ENCODE measurements at regions not wholly inside any gene's neighbourhood (a gene's known extent, or its start where the extent isn't known, plus 50 kb on each side); places are given as distances from the start of the nearest gene placed in this dataset.

DNA sequence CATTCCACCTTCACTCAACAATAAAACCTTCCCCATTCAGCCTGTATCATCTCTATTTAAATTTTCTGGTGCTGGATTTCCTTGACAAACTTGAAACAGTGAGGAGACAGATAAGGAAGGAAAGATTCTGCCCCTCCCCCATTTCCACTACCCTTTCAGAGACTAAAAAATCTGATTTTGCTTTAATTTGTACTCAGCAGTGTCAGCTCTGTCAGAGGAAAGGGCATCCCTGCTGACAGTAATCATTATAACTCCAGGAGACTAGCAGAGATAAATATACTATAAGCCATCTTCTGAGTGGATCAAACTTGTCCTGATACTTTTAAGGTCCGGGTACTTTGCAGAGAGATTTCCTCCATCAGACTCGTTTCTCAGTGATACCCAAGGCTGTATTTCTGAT, 155.6 kb downstream of the SAMD5 start:
- Histone ChIP-seq H3K27ac (no peak overlapping the region), H3K9me3 (no peaks in the 10 kb centered on the region), H3K36me3 (ENCODE audit: insufficient read depth in 1 of 2, low read depth in 1 of 2) (no peaks in the 10 kb centered on the region), H3K27me3 (ENCODE audit: insufficient read depth in 3 of 3, low read length in 2 of 3) (no peaks in the 10 kb centered on the region), H3K4me3 (no peak overlapping the region), H3K4me1 (no peaks in the 10 kb centered on the region)
- intact Hi-C loops (cut with DNase I) = no loop called here
- no peak for DNase-seq
- TF ChIP-seq, protein P1, sequence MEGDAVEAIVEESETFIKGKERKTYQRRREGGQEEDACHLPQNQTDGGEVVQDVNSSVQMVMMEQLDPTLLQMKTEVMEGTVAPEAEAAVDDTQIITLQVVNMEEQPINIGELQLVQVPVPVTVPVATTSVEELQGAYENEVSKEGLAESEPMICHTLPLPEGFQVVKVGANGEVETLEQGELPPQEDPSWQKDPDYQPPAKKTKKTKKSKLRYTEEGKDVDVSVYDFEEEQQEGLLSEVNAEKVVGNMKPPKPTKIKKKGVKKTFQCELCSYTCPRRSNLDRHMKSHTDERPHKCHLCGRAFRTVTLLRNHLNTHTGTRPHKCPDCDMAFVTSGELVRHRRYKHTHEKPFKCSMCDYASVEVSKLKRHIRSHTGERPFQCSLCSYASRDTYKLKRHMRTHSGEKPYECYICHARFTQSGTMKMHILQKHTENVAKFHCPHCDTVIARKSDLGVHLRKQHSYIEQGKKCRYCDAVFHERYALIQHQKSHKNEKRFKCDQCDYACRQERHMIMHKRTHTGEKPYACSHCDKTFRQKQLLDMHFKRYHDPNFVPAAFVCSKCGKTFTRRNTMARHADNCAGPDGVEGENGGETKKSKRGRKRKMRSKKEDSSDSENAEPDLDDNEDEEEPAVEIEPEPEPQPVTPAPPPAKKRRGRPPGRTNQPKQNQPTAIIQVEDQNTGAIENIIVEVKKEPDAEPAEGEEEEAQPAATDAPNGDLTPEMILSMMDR (IDR thresholded peaks at IDR 0.05) = no peak
- 55 to 67% (median 62%) methylated on average over 2 of the region's 2 CpGs for WGBS, 3 donors
- ATAC-seq = no peak

DNA sequence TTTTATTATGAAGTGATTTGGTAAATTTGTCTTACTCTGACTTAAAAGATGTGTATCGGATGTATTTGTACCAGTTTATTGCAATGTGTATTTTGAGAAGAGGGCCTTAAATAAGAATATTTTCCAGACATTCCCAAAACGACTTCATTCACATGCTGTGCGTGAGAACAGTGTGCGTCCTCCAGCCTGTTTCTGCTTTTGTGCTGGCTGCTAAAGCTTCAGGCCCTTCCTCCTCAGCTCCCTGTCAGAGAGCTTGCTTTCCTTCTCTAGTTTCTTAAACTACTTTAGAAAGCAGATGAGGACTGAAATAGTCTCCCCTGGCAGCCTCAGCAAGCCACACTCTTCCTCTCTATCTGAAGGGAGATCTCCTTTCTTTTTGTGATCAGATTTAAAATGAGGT, 157.8 kb downstream of the SAMD5 start:
- Histone ChIP-seq H3K27ac (no peak overlapping the region), H3K4me3 (no peak overlapping the region), H3K36me3 (ENCODE audit: insufficient read depth in 1 of 2, low read depth in 1 of 2) (no peaks in the 10 kb centered on the region), H3K27me3 (ENCODE audit: insufficient read depth in 3 of 3, low read length in 2 of 3) (no peaks in the 10 kb centered on the region), H3K9me3 (peaks cover 11% of the 10 kb centered on the region), H3K4me1 (no peaks in the 10 kb centered on the region)
- intact Hi-C loops (cut with DNase I) = no loop called here
- no peak for ATAC-seq
- 68 to 75% (median 69%) methylated on average over 4 of the region's 4 CpGs for WGBS, 3 donors
- DNase-seq = no peak
- TF ChIP-seq, protein P1 (IDR thresholded peaks at IDR 0.05) = no peak

DNA sequence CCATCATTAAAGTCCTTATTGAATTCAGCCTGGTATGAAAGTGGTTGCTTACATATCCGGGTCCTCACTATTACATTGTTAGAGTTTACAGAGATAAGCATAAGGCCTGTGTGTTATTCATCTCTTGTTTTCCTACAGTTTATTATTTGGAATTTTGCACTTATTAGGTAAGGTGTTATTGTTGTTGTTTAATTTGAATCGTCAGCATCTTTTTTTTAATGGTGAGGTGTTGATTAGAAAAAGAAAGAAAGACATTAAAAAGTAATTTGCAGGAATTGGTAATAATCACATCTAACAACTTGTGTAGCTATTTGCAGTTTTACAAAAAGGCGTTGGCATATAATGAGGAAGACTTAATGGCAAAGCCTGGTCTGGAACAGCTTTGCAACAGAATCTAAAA, 158.6 kb downstream of the SAMD5 start:
- 69 to 74% (median 73%) methylated on average over 3 of the region's 3 CpGs for whole genome bisulfite sequencing, 3 donors
- ATAC-seq (no peak), DNase-seq (no peak)
- intact Hi-C loops (cut with DNase I) = no loop called here
- Histone ChIP-seq H3K4me1 (no peaks in the 10 kb centered on the region), H3K9me3 (peaks cover 11% of the 10 kb centered on the region), H3K36me3 (ENCODE audit: insufficient read depth in 1 of 2, low read depth in 1 of 2) (no peaks in the 10 kb centered on the region), H3K27ac (no peak overlapping the region), H3K27me3 (ENCODE audit: insufficient read depth in 3 of 3, low read length in 2 of 3) (no peaks in the 10 kb centered on the region), H3K4me3 (no peak overlapping the region)
- TF ChIP-seq, protein P1 (IDR thresholded peaks at IDR 0.05) = no peak

DNA sequence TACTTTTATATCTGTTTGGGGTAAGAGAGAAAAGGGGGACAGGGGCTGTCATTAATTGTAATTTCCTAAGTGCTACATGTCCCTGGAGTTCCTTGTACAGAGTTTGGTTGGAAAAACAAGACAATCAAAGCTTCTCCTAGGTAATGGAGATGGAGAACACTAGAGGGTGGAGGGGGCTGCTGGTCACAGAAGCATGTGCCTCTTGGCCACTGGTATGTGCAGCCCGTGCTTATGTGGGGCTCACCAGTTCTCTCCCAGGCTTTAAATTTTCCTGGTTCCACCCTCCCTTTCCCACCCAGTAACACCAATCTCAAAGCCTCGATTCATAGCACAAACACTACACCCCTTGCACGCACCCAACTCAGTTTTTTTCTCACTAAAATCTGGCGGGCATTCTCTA, 165.6 kb downstream of the SAMD5 start:
- no peak overlapping the region for H3K27ac ChIP-seq
- H3K4me3 ChIP-seq = no peak overlapping the region
- H3K4me1 ChIP-seq = no peaks in the 10 kb centered on the region
- H3K9me3 ChIP-seq = peaks cover 14% of the 10 kb centered on the region
- TF ChIP-seq, protein P1 (IDR thresholded peaks at IDR 0.05) = no peak
- no peaks in the 10 kb centered on the region for H3K36me3 ChIP-seq (ENCODE audit: insufficient read depth in 1 of 2, low read depth in 1 of 2)
- 78 to 79% (median 79%) methylated on average over 4 of the region's 4 CpGs for WGBS, 3 donors
- H3K27me3 ChIP-seq (ENCODE audit: insufficient read depth in 3 of 3, low read length in 2 of 3) = peaks cover 0 to 2% (median 0%) of the 10 kb centered on the region in 3 donors
- no peak for ATAC-seq
- intact Hi-C loops (cut with DNase I) = no loop called here
- no peak for DNase-seq

DNA sequence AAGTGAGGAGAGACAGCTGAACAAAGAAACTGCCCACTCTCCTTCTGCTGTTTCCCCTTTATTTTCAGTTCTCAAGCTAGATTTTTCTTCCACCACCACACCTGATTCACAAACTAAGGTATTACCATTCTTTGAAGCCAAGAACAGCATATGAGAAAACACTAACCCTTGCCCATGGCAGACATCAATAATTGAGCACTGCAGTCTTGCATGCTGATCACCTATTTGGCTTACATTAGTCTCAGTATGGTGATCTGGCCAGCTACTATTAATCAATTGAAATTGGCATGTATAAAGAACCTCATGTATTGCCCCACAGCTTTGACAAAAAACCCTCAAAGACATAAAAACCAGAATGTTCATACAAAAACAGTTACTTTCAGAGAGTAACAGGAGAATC, 166.3 kb downstream of the SAMD5 start:
- peaks cover 0 to 2% (median 0%) of the 10 kb centered on the region in 3 donors for H3K27me3 ChIP-seq (ENCODE audit: insufficient read depth in 3 of 3, low read length in 2 of 3)
- H3K4me3 ChIP-seq = no peak overlapping the region
- H3K36me3 ChIP-seq (ENCODE audit: insufficient read depth in 1 of 2, low read depth in 1 of 2) = no peaks in the 10 kb centered on the region
- intact Hi-C loops (cut with DNase I) = no loop called here
- H3K27ac ChIP-seq = no peak overlapping the region
- peaks cover 14% of the 10 kb centered on the region for H3K9me3 ChIP-seq
- no peak for ATAC-seq
- TF ChIP-seq, protein P1 (IDR thresholded peaks at IDR 0.05) = no peak
- DNase-seq = no peak
- H3K4me1 ChIP-seq = no peaks in the 10 kb centered on the region
